Calu3 (cell line): ENCODE measurements at regions not wholly inside any gene's neighbourhood (a gene's known extent, or its start where the extent isn't known, plus 50 kb on each side); places are given as distances from the start of the nearest gene placed in this dataset.

Source experiments
- BruUV-seq: library from RNA; stranded (reverse); fragments of 400-500 nt; replicated peaks from 2 replicates; lab custom pipeline; 2021; lab: Mats Ljungman, UMichigan
- CTCF ChIA-PET: fragments of 300-600 bp; sonication (Branson Sonifier 250); formaldehyde crosslinking; loops from one replicate; lab custom pipeline; 2022; ENCODE audit warnings: antibody characterized with exemption; lab: Charles Lee
- DNase-seq: peaks from one replicate; pipeline ENCODE4 v3.0.0; 2022
- H3K27ac Mint-ChIP-seq: one replicate; pipeline ENCODE4 v1.8.0; 2022; ENCODE audit warnings: mixed read lengths; ENCODE audit not compliant: unreplicated experiment
- H3K27me3 Mint-ChIP-seq: one replicate; pipeline ENCODE4 v1.8.0; 2022; ENCODE audit warnings: mixed read lengths; ENCODE audit not compliant: unreplicated experiment
- H3K36me3 Mint-ChIP-seq: one replicate; pipeline ENCODE4 v1.8.0; 2022; ENCODE audit warnings: mild to moderate bottlenecking, moderate library complexity, mixed read lengths; ENCODE audit not compliant: insufficient read depth, unreplicated experiment
- H3K4me1 Mint-ChIP-seq: one replicate; pipeline ENCODE4 v1.8.0; 2022; ENCODE audit warnings: mild to moderate bottlenecking, low read depth, mixed read lengths; ENCODE audit not compliant: unreplicated experiment
- H3K4me3 Mint-ChIP-seq: one replicate; pipeline ENCODE4 v1.8.0; 2022; ENCODE audit warnings: mild to moderate bottlenecking, low read depth, moderate library complexity, mixed read lengths; ENCODE audit not compliant: unreplicated experiment
- H3K9me3 Mint-ChIP-seq: one replicate; pipeline ENCODE4 v1.8.0; 2022; ENCODE audit warnings: low read depth, mixed read lengths; ENCODE audit not compliant: unreplicated experiment
- intact Hi-C: fragments of 100-400 bp; cut with micrococcal nuclease; formaldehyde crosslinking; loops from one replicate; pipeline ENCODE4 v1.10.0; 2022; ENCODE audit not compliant: unreplicated experiment
- TF ChIP-seq, protein P1 (sequence below): fragments of 200-600 bp; IDR thresholded peaks from one replicate; pipeline ENCODE4 v1.8.0; 2022; ENCODE audit warnings: antibody characterized with exemption; ENCODE audit not compliant: unreplicated experiment

DNA sequence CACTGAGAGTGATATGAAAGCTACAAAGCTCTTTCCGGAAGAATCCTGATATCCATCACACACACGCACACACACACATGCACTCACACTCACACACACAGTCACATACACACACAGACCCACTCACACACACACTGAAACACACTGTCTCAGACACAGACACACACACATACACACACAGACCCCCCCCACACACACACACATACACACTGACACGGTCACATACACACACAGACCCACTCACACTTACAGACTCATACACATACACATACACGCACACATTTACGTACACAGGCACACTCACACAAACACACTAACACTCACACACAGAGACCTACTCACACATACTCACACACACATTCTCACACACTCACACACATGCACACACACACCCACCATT is 58.6 kb downstream of the LIG4 start:
- CTCF ChIA-PET: no interaction called here
- no peaks in the 10 kb centered on the region for H3K27me3 Mint-ChIP-seq
- intact Hi-C loops: no loop called here
- BruUV-seq: no TSS peak
- TF ChIP-seq, protein P1, sequence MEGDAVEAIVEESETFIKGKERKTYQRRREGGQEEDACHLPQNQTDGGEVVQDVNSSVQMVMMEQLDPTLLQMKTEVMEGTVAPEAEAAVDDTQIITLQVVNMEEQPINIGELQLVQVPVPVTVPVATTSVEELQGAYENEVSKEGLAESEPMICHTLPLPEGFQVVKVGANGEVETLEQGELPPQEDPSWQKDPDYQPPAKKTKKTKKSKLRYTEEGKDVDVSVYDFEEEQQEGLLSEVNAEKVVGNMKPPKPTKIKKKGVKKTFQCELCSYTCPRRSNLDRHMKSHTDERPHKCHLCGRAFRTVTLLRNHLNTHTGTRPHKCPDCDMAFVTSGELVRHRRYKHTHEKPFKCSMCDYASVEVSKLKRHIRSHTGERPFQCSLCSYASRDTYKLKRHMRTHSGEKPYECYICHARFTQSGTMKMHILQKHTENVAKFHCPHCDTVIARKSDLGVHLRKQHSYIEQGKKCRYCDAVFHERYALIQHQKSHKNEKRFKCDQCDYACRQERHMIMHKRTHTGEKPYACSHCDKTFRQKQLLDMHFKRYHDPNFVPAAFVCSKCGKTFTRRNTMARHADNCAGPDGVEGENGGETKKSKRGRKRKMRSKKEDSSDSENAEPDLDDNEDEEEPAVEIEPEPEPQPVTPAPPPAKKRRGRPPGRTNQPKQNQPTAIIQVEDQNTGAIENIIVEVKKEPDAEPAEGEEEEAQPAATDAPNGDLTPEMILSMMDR: no peak
- peaks cover 10% of the 10 kb centered on the region for H3K4me1 Mint-ChIP-seq
- H3K9me3 Mint-ChIP-seq: no peaks in the 10 kb centered on the region
- H3K36me3 Mint-ChIP-seq: no peaks in the 10 kb centered on the region
- H3K27ac Mint-ChIP-seq: no peak overlapping the region
- DNase-seq: no peak
- no peak overlapping the region for H3K4me3 Mint-ChIP-seq

DNA sequence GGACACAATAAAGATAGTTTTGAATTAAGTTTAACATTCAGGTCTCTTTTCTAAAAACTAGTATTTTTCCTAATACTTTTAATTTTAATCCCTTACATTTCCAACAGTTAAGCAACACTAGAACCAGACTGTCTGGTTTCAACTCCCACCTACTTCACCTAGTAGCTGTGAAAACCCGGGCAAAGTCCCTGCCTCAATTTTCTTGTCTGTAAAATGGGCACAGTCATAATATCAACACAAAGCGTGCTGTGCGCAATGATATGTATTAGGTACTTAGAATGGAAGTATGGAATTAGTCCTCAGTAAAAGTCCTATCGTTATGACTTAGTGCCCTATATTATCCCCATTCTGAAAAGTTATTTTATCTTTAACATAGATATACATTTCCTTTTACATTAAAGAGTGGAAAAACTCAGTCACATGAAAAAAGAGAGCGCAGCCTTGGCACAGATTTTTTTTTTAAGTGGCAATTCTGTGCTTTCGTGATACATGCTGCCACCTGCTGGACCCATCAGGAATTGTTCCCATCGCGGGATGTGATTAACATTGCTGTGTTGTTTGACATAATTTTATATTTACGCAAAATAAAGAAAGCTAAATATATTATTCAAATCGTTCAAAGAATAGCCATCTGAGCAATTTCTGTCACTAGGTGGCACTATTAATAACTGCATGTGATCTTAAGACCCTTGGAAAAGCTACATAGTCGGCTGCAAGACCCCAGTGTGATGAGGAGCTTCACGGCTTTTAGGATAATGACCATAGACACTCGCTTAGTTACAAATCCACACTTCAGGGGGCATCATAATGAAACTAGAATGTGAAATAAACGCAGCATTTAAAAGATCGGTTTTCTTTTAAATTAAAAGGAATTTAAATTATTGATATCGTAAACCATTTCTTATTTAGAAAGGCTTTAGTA is 59.9 kb downstream of the LIG4 start:
- CTCF ChIA-PET: no interaction called here
- H3K36me3 Mint-ChIP-seq: no peaks in the 10 kb centered on the region
- intact Hi-C loops: loop anchor here (2.0 kb wide), 3 partner anchors 287 to 945 kb away; no protein-coding TSS in a partner anchor
- peaks cover 10% of the 10 kb centered on the region for H3K4me1 Mint-ChIP-seq
- BruUV-seq: no TSS peak
- H3K27ac Mint-ChIP-seq: no peak overlapping the region
- TF ChIP-seq, protein P1: no peak
- DNase-seq: peak; percentile 48
- no peaks in the 10 kb centered on the region for H3K27me3 Mint-ChIP-seq
- no peaks in the 10 kb centered on the region for H3K9me3 Mint-ChIP-seq
- H3K4me3 Mint-ChIP-seq: no peak overlapping the region

DNA sequence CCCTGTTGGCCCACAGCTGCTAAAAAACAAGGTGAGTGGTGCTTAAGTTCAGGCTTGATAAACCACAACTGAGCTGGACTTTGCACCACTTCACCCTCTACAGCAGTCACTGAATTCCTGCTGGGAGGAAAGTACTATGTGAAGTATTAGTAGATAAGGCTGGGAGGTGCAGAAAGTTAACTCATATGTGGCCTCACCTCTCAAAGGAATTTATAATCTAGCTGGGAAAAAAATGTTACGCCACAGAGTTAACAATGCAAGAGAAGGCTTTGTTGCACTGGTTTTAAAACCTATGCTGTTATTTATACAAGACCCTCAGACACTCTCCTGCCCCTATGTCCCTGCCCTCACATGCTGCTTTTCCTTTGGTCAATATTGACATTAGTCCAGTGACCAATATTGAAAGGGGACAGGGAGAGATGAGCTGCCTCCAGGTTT is 60.9 kb downstream of the LIG4 start:
- intact Hi-C loops: loop anchor here (2.0 to 5.0 kb wide), 4 partner anchors 122 to 944 kb away; no protein-coding TSS in a partner anchor
- H3K9me3 Mint-ChIP-seq: no peaks in the 10 kb centered on the region
- no peak overlapping the region for H3K4me3 Mint-ChIP-seq
- DNase-seq: peak; percentile 4
- no peaks in the 10 kb centered on the region for H3K36me3 Mint-ChIP-seq
- no peaks in the 10 kb centered on the region for H3K27me3 Mint-ChIP-seq
- no peak overlapping the region for H3K27ac Mint-ChIP-seq
- CTCF ChIA-PET: interaction anchor here (0.7 kb wide), 1 partner anchor 741 kb away, joined by 4 read pairs; no protein-coding TSS in a partner anchor
- H3K4me1 Mint-ChIP-seq: peaks cover 10% of the 10 kb centered on the region
- TF ChIP-seq, protein P1: no peak
- no TSS peak for BruUV-seq

DNA sequence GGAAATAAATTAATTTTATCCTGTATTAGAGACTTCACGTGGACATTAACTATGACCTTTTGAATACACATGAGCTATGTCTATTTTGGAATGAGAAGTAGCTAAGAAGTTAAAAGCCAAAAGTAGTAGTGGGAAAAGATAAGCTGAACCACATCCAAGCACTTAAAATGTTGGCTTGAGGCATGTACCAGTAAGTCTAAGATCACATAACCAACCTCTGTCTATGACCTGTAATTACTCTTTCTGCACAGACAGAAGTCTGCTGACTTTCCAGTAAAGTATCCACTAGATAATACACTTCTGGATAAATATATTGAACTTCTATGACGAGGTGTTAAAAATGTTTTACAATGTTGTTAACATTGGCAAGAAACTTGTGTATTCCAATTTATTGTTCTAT is 68.7 kb downstream of the LIG4 start:
- intact Hi-C loops: no loop called here
- Mint-ChIP-seq H3K4me1 (no peaks in the 10 kb centered on the region), H3K27me3 (no peaks in the 10 kb centered on the region), H3K27ac (no peak overlapping the region), H3K9me3 (peaks cover 9% of the 10 kb centered on the region), H3K36me3 (no peaks in the 10 kb centered on the region), H3K4me3 (no peak overlapping the region)
- TF ChIP-seq, protein P1: no peak
- BruUV-seq: no TSS peak
- CTCF ChIA-PET: no interaction called here
- no peak for DNase-seq
